GM21447 (cell line): ENCODE measurements at regions not wholly inside any gene's neighbourhood (a gene's known extent, or its start where the extent isn't known, plus 50 kb on each side); places are given as distances from the start of the nearest gene placed in this dataset.
"Not testable (repeated sequence)": the region's sequence is repeated elsewhere in the genome, so short reads cannot be mapped to it uniquely, and the experiment has no call there.

Experiments used
- ATAC-seq: cut with Tn5 transposase; IDR thresholded peaks from one replicate; pipeline ENCODE4 v1.9.1; 2021; ENCODE audit not compliant: unreplicated experiment

DNA sequence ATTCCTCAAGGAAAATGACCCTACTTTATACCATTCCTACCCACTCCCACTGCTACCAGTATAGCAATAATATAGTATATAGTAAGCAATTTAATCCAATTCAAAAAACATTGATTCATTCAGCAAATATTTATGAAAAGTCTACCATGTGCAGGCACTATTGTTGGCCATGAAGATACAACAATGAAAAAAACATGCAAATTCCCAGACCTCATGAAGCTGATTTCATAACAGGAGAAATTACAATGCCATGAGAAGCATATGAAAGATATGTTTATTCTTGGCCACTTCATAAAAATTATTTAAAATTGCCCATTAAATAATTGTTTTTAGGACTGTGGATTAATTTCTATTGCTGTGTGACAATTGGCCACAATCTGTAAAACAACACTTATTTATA is 315.8 kb upstream of the COL8A1 start:
- ATAC-seq = no peak

DNA sequence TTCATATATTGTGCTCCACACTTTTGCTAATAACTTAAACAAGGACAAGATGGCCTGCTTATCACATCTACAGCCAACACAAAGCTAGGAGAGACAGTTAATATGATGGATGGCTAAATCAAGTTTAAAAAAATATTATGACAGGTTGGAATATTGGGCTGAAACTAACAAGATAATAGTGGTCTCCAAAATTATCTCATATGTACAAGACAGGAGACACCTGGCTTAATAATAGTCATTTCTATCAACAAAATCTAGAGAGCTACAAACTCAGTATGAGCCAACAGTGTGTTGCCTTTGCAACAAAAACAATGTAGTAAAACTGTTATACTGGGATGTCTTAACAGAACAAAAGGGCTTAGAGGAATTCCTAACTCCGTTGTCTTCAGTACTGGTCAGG is 317.1 kb upstream of the COL8A1 start:
- no peak for ATAC-seq

DNA sequence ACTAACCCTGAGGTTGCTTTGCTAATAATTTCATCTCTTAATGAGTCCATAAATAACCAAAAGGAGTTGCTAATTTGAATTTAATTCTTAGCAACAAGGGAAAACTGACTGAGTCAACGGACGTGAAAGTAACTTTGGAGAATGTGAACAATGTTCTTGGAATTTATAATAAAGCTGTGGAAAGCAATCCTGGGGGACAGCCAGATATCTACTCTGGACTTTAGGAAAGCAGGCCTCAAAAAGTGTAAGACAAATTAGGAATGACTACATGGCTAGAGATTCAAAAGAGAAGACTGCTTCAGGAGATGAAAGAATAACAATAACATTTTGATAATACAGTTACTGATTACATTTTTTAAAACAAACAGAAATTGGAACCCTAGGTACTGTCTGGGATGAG is 318.4 kb upstream of the COL8A1 start:
- ATAC-seq = no peak

DNA sequence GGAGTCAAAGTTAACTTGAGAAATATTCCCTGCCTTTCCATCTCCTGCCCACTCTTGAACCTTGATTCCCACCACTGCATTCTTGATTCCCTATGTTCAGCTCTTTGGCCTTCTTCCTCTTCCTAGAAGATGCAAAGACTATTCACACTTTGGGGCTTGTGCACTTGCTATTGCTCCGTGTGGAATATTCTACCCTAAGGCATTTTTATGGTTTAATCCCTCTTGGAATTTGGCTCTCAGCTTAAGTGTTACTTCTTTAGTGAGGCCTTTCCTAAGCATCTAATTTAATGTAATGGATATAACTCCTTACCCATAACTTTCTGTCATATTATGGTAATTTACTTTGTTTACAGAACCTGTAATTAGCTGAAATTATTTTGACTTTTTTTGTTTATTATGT is 318.9 kb upstream of the COL8A1 start:
- no peak for ATAC-seq

DNA sequence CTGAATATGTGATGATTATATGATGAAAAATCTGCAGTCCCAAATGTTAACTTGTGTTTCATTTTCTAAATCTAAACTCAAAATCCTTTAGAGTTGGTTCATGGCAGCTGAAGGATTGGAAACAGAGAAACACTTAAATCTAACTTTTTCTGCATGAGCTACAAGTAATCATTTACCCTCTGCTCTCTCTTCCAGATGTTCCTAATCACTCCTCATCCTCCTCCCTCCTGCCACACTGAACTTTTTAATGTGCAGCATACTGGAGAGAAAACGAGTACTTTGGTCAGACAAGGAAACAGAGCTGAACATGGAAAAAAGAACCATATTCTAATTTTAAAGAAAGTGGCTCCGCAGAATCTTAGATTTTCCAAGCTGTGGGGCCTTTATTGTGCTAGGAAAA is 321.2 kb upstream of the COL8A1 start:
- no peak for ATAC-seq

DNA sequence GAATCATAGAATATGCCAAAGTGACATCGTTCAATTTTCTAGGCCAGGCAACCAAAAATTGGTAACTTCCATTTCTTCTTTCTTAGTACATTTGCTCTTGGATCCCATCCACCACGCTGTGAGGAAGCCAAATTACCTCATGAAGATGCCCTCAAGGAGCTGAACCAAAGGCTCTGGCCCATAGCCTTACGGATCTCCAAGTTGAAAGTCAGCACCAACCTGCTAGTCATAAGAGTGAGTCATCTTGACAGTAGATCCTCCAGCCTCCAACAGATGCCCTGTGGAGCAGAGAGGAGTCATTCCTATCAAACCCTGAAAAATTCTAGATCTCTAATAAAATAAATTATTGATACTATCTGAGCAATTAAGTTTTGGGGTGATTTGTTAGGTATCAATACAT is 322.5 kb upstream of the COL8A1 start:
- ATAC-seq = no peak

DNA sequence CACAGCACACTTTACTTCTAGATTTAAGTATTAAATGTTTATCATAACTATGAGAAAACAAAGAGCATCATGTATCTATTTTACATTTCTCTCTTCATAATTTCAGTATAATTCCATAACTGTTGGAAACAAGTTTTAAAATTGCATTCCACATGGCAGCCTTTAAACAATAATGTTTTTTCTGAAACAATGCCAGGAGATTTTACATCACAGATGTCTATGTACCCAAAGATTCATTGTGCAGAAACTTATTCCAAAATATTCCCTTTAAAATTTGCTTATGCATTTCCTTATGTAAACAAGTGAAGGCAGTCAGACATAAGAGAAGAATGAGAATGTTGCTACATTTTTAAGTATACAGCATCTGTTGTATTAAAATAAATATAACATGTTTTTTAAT is 324.9 kb upstream of the COL8A1 start:
- ATAC-seq = no peak

DNA sequence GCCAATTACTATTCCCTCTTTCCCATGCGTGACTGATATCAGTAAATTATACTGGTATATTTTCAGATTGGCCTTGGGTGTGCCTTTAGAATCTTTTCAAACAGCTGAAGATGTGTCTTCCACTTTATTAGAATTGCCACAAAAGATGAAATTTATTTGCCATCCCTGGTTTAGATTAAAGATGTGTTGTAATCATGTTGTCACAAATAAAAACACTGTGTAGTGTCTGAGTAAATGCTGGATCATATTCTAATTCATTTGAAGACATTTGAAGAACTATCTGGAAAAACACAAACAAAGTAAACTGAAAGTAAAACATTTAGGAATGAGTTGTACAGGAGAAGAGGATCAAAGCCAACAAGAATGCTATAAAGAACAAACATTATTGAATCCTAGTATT is 339.7 kb upstream of the COL8A1 start:
- ATAC-seq = no peak

DNA sequence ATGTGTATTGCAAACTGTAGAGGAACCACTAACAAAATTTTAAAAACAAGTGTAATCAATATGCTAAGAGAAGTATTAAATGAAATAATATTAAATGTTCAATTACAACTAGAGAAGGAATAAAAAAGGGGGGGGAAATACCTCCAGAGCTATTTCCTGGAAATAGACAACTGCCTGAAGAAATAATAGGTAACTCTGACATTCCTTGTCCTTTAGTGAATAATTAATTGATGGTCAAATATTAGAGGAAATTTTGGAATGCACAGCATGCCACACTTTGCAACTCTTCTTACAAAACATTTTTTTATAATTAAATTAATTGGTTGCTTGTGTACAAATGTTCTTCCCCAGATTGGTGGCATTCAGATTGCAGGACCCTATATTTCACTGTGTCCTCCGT is 342.6 kb upstream of the COL8A1 start:
- no peak for ATAC-seq

DNA sequence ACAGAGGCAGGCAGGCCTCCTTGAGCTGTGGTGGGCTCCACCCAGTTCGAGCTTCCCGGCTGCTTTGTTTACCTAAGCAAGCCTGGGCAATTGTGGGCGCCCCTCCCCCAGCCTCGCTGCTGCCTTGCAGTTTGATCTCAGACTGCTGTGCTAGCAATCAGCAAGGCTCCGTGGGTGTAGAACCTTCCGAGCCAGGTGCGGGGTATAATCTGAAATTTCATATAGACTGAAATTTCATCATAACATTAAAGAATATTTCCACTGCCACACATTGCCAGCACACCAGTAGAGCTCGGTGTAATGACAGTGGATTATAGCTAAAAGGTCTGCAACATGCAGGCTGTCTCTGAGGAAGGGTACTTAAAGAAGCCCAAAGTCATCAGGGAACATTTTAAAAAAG is 344.3 kb upstream of the COL8A1 start:
- ATAC-seq = not testable (repeated sequence)

DNA sequence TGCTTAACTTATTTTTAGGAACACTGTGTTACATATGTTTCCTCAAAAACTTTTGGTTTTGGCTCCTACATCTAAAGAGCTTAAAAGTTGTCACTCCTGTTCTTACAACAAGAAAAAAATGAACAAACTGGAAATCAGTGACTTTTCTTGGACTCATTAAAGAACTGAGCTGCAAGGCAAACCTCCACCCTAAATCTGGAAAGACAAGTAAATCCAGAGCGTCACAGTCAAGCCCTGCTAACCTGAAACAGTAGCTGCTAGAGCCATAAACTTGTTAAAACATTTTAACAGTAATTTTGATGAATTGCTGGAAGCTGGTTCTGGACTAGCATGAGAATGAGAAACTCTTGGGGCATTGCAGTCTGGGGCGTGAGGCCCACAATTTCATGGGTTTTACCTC is 350.5 kb upstream of the COL8A1 start:
- no peak for ATAC-seq

DNA sequence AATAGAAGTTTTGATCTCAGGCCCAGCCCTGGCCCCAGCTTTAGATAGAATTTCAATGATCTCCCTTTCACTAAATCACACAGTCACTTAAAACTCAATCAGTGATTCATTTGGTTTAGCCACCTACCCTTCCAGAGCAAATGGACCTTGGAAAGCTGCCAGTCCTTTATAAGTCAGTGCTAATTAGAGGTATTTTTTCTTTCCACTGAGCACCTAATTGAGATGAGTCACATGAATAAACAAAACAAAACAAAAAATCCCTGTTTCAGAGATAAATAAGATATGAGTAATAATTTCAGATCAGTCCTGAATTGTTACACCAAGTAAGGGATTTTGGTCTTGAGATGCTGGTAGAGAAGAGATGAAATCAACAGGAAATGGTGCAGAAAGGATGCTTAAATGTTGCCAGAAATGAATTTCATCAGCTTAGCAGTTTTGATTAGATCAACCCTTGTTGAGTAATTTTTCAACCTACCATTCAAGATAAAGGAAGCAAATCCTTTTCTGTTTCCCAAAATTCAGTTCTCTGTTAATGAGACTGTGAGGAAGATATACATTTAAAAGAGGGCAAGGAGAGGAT is 352.0 kb upstream of the COL8A1 start:
- ATAC-seq = no peak

DNA sequence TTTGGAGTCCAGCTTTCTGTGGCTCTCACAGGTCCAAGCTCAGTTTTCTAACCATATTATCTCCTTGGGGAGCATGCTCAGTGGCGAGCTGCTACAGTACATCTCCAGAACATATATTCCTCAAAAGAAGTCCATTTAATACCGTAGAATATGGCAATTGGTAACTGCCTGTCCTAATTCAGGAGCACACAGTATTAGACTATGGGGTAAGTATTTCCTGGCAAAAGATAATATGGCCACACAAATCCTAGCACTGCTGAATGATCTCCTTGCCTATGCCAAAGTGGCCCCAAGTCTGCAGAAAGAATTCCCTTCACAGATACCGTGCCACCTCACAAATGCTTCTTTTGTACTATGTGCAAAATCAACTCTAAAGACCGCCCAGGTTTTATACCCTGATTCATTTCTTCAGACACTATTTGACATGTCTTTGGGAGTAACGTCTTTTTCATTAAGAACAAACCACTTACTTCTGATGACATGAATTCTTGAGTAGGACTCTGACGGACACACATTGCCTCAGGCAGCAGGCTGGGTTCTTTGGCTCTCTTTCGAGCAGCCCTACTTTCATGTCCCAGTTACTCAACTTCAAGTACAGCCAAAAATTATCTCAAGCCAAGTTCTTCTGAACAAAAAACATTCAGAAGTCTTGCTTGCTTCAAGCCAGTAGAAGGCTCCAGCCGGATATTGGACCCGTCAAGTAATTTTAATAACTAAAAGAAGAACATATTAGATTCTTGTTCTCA is 368.3 kb upstream of the DCBLD2 start:
- no peak for ATAC-seq

DNA sequence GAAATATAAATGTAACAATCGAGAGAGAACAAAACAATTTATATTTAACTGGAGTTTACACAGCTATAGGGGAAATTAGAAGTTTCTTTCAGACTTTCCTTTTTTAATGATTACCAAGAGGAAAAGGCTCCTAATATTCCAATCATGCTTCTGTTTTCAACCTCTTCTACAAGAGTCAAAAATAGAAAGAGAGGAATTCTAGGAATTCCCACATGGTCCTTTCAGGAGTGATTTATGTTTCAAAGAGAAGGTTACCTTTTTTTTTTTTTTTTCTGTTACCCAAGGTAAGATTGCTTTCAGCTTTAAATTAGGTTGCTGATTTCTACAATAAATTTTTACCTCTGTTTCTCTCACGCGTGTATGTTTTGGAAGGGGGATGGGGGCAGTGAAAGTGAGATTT is 355.3 kb upstream of the DCBLD2 start:
- no peak for ATAC-seq

DNA sequence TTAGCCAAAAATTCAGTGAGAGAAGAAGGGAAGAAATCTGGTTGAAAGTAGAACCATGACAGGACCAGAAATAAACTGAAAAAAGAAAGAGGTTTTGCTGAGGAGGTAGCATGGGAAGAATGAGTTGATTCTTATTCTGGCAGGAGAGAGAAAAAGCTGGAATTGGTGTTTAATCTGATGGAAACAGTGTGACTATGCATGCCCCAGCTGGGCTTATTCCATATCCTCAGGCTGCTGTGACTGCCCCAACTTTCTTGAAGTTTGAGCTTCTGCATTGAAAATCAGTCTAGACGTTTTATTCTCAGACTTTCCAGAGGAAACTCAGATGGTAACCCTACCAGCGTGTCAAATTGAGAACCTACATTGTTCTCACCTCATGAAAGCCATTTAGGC is 352.5 kb upstream of the DCBLD2 start:
- ATAC-seq = no peak

DNA sequence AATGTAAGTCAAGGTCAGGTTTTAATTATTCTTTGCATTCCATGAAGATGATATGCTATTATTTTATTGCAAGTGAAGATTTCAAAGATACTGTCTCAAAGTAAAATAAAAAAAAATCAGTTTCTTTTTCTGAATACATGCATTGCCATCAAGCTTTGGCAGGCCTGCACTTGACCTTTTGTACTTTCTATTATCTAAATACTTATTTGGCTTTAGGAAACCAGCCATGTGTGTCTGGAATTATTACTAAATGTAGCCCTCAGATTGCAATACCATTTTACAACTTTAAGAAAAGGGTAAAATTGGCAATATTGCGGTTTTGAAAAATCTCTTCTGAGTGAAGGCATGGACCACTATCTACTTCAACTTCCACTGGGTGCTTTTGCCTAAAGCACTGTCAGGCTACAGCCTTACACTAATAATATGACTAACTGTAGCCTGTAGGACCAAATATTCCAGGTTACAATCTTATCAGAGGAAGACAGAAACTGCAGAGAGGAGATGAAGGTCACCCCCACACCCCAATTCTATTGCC is 349.4 kb upstream of the DCBLD2 start:
- no peak for ATAC-seq

DNA sequence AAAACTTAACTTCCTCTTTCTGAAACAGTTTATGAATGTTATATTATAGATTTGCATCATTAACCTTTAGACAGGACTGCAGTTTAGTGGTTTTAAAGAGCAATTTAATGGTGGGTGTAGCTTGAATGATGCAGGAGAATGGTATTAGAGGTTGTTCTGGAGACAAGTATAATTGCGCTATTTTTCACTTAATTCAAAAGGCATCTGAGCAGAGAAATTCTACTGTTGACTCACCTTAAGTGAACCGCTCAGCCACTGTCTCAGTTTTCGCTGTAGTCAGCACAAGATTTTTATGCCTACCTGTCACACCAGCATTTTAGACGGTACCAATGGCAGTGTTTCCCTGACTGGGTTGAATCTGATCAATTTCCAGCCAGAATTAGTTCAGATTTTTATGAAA is 348.8 kb upstream of the DCBLD2 start:
- ATAC-seq = no peak

DNA sequence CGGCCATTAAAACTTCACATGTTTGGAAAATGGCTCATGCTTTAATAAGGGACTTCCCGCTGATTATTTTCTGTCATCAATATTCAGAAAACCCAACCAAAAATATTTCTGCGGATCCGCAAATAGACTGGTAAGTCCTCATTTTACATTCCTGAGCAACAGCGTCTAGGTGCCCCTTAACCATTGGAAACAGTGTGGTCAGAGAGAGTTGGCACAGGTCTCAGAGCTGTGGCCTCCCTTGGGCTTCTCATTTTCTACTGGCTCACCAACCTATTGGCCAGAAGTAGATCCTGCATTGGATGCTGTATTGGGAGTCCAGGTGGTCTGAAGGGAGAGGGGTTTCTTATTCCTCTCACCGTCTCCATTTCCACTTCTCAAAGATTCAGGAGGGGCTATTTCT is 348.1 kb upstream of the DCBLD2 start:
- no peak for ATAC-seq

DNA sequence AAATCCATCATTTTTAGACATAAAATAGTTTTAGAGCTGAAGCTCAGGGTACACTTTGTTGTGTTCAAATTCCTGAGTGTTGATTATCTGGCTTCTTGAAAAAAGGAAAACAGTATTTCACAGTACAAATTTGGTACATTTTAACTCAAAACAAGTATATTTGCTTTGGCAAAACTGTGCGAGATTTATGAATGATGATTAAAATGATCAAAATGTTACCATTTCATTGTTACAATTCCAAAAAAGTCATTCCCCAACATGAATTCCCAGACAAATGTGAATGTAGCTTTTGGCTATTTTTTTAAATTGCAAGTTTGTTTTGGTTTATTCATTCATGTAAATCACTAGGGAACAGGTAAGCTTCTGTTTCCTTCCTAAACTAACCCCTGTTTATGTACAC is 347.4 kb upstream of the DCBLD2 start:
- no peak for ATAC-seq

DNA sequence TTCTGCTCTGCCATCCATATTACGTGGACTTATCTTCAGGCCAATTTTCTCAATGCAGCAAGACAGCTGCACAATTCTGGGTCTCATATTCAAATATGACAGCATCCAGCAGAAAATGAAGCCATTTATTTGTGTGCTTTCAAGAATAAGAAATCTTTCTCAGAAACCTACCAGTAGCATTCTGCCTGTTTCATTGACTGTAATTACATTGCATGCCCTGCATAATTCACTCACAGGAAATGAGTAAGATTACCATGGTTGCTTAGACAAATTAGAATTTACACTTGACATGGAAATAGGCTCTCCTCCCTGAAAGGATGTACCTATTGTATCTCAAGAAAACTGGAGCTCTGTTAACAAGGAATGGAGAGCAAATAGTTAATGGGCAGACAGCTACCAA is 346.6 kb upstream of the DCBLD2 start:
- no peak for ATAC-seq

DNA sequence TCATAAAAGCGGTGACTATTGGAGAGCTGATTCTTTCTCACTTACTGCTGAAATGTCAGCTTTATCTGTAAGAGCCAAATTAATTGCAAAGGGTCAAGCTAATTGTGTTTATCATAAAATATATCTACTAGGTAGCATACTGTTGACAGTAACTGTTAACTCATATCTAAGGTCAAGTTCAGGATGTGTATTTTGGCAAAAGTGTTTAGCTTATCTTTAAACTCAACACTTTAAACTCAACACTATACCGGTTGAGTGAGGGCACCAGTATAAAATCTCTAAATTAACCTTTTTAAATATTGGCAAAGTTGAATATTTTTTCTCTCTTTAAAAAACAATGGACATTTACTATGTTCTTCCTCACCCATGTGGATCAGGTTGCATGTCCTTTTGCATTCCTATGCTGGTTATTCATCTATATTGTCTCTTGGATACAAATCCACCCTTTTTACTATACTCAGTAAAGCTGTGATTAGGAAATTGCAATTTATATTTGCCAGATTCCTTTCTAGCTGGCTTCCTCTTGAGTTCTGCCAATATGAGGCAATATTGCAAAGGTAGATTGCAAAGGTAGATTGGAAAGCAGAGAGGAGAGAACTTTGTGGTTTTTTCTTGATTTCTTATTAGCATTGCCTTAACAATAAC is 344.6 kb upstream of the DCBLD2 start:
- no peak for ATAC-seq

DNA sequence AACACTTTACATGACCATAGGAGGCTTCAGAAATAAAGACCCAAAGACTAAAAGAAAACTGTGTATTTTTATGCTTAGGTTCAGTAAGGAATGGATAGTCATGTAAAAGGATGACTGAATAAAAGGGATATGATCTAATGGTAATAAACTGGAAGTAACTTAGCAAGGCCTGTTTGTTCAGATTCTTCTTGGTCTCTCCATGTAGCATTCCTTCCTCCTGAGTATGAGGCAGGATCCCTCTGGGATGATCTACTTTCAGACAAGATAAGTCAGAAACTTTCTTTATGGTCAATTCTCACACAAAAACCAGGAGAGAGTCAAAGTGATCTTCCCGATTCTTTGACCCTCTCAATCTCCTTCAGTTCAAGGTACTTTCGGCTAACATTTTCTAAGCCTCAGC is 340.8 kb upstream of the DCBLD2 start:
- ATAC-seq = no peak
